ENCODE measurements at regions not wholly inside any gene's neighbourhood (a gene's known extent, or its start where the extent isn't known, plus 50 kb on each side); places are given as distances from the start of the nearest gene placed in this dataset.

DNA sequence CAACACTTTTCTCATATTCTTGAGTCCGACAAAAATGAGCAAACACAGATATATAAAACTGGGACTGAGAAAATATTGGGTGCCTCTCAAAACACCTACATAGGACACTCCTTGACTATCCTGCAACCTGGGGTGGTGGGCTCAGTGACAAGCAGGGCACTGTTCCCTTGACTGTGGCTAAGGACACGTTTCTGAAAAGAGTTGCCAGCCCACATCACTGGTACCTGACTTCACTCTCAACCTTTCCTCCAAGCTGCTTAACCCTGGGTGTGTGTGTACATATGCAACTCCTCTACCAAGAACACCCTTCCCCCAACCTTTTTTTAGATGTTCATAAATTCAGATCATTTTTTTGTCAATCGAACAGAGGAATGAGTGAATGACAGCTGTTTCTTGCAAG lies 148.7 kb downstream of the ACTL7B start:
- 82% methylated on average over 3 of the region's 3 CpGs for WGBS
- Histone ChIP-seq H3K36me3 (no peaks in the 10 kb centered on the region), H3K27me3 (no peaks in the 10 kb centered on the region), H3K4me1 (peaks cover 0 to 13% (median 0%) of the 10 kb centered on the region in 4 donors), H3K9me3 (no peaks in the 10 kb centered on the region), H3K27ac (replicated peaks in 1 of 4) (peak overlapping the region in 1 of 4 donors; percentile 16), H3K4me3 (no peak overlapping the region)
- no peak for DNase-seq (ENCODE audit: extremely low spot score)
- TF ChIP-seq POLR2AphosphoS5 (IDR thresholded peaks at IDR 0.05) = no peak
- no peak for TF ChIP-seq POLR2A (IDR thresholded peaks at IDR 0.05; ENCODE audit: low read depth)
- TF ChIP-seq CTCF (IDR thresholded peaks at IDR 0.05) = no peak
- no peak for TF ChIP-seq EP300 (IDR thresholded peaks at IDR 0.05)
- intact Hi-C loops (cut with DNase I) = no loop called here

GRCh38 chr9:108704156-108704852 lies 151.5 kb downstream of the ACTL7B start:
- intact Hi-C loops (cut with DNase I) = no loop called here
- WGBS = 73% methylated on average over 4 of the region's 4 CpGs
- H3K27ac ChIP-seq (replicated peaks in 1 of 4) = peak overlapping the region in 1 of 4 donors; percentile 15

DNA sequence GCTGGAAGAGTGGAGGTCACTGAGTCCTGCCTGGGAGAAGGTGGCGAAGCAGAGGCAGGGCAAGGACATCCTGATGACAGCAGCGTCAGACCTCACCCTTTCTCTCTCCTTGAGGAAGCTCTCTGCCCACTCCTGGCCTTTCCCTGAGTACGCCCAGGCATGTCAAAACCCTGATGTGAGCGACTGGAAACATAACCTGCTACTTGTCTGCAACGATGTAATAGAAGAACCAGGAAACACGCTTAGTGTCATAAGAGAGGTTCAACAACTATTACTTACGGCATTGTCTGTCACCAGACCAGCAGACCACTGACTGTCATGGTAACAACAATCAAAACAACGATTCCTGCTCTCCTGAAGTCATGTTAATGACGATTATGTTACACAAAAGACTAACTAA lies 152.4 kb downstream of the ACTL7B start:
- 66% methylated on average over 8 of the region's 9 CpGs for WGBS
- no peak for DNase-seq (ENCODE audit: extremely low spot score)
- TF ChIP-seq POLR2A (IDR thresholded peaks at IDR 0.05; ENCODE audit: low read depth) (no peak), POLR2AphosphoS5 (IDR thresholded peaks at IDR 0.05) (no peak), EP300 (IDR thresholded peaks at IDR 0.05) (no peak), CTCF (IDR thresholded peaks at IDR 0.05) (no peak)
- intact Hi-C loops (cut with DNase I) = no loop called here
- Histone ChIP-seq H3K4me1 (peaks cover 0 to 13% (median 0%) of the 10 kb centered on the region in 4 donors), H3K4me3 (no peak overlapping the region), H3K27me3 (no peaks in the 10 kb centered on the region), H3K9me3 (no peaks in the 10 kb centered on the region), H3K27ac (replicated peaks in 1 of 4) (no peak overlapping the region), H3K36me3 (no peaks in the 10 kb centered on the region)

More at GRCh38 chr9:108704156-108704852, 151.5 kb downstream of the ACTL7B start:
- H3K9me3 ChIP-seq = no peaks in the 10 kb centered on the region
- TF ChIP-seq POLR2AphosphoS5 (IDR thresholded peaks at IDR 0.05) (no peak), EP300 (IDR thresholded peaks at IDR 0.05) (no peak), CTCF (IDR thresholded peaks at IDR 0.05) (no peak), POLR2A (IDR thresholded peaks at IDR 0.05; ENCODE audit: low read depth) (no peak)
- no peaks in the 10 kb centered on the region for H3K36me3 ChIP-seq
- DNase-seq (ENCODE audit: extremely low spot score) = no peak
- H3K4me1 ChIP-seq = peaks cover 0 to 13% (median 0%) of the 10 kb centered on the region in 4 donors
- H3K4me3 ChIP-seq = no peak overlapping the region
- no peaks in the 10 kb centered on the region for H3K27me3 ChIP-seq

GRCh38 chr9:108702681-108703080 lies 153.1 kb downstream of the ACTL7B start:
- H3K27me3 ChIP-seq = no peaks in the 10 kb centered on the region
- H3K4me3 ChIP-seq = no peak overlapping the region
- intact Hi-C loops (cut with DNase I) = no loop called here
- 93% methylated on average over 4 of the region's 4 CpGs for WGBS
- peaks cover 0 to 13% (median 0%) of the 10 kb centered on the region in 4 donors for H3K4me1 ChIP-seq
- no peaks in the 10 kb centered on the region for H3K9me3 ChIP-seq
- no peak overlapping the region for H3K27ac ChIP-seq (replicated peaks in 1 of 4)
- no peak for DNase-seq (ENCODE audit: extremely low spot score)
- TF ChIP-seq CTCF (IDR thresholded peaks at IDR 0.05) (no peak), POLR2AphosphoS5 (IDR thresholded peaks at IDR 0.05) (no peak), POLR2A (IDR thresholded peaks at IDR 0.05; ENCODE audit: low read depth) (no peak), EP300 (IDR thresholded peaks at IDR 0.05) (no peak)
- no peaks in the 10 kb centered on the region for H3K36me3 ChIP-seq
